ENCODE measurements at regions not wholly inside any gene's neighbourhood (a gene's known extent, or its start where the extent isn't known, plus 50 kb on each side); places are given as distances from the start of the nearest gene placed in this dataset.
"Not testable (repeated sequence)": the region's sequence is repeated elsewhere in the genome, so short reads cannot be mapped to it uniquely, and the experiment has no call there.

DNA sequence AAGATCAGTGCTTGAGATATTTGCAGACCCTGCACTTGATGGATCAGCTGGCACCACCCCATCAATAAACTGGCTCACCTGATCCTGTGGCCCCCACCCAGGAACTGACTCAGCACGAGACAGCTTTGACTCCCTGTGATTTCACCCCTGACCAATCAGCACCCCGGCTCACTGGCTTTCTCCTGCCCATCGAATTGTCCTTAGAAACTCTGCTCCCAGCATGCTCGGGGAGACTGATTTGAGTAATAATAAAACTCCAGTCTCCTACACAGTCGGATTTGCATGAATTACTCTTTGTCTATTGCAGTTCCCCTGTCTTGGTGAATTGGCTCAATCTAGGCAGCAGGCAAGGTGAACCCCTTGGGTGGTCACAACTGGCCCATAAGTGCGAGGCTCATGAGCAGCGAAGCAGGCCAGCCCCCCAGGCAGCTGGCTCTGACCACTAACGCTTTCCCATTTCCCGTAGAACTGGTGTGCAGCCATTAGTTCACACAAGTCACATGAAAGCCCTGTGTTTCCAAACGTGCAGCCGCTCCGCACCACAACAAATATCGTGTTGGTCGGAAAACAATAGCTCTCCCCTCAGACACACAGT is 79.6 kb downstream of the RSPH3 start:
- no peak for ATAC-seq
- intact Hi-C loops (cut with DNase I) = no loop called here

DNA sequence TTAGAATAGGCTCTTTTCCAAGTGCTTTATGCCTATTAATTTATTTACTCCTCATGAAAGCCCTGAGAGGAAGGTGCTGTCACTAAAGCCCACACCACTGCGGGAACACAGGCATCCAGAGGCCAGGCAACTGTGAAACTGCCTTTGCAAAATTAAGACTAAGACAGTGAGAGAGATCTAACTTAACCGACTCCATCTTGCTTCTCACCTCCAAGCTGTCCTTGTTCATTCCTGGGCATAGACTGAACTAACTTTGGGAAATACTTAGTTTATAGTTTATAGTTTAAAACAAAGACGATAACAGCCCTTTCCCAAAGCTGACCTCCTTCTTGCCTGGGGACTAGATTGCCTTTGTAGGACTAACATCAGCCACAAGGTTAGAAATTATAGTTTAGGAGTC is 80.1 kb downstream of the RSPH3 start:
- intact Hi-C loops (cut with DNase I) = no loop called here
- ATAC-seq (no peak), DNase-seq (ENCODE audit: low spot score) (no peak)

More for the DNA sequence above, 79.6 kb downstream of the RSPH3 start:
- DNase-seq (ENCODE audit: low spot score) = no peak

DNA sequence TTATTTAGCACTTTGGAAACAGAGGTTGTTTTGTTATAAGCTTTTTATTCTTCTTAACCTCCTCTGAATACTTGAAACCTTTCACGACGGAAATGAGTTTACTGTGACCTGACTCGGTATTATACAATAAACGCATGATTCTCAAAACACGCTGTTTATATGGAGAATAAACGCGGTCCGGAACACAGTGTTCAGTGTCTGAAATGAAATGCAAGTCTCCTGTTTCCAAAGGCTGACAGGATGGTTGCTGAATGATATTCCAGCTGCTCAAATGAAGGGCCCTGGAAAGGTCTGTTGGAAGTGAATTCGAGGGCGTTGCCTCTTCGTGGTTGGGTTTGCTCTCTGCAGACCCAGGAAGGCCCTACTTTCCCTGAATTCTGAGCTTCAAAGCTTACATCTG is 83.4 kb downstream of the RSPH3 start:
- ATAC-seq = peak; percentile 57
- DNase-seq (ENCODE audit: low spot score) = no peak
- intact Hi-C loops (cut with DNase I) = no loop called here

DNA sequence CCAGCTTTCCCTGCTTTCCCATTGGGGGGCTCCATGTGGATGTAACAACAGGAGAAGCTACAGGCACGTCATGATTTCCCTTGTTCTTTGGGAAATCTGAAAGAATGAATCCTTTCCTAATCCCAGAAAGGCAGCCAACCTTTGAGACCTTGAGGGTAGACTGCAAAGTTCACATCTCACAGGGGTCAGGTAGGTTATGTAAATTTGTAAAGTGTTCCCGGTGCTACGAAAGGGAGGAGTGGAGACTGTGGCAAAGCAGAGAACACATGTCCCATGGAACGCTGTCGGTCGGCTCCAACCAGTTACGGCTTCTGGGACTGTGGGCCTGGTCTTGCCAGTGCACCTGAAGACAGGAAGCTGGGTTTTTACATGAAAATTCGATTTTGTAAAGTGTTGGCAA is 85.1 kb downstream of the RSPH3 start:
- intact Hi-C loops (cut with DNase I) = no loop called here
- DNase-seq (ENCODE audit: low spot score) = no peak
- ATAC-seq = no peak

DNA sequence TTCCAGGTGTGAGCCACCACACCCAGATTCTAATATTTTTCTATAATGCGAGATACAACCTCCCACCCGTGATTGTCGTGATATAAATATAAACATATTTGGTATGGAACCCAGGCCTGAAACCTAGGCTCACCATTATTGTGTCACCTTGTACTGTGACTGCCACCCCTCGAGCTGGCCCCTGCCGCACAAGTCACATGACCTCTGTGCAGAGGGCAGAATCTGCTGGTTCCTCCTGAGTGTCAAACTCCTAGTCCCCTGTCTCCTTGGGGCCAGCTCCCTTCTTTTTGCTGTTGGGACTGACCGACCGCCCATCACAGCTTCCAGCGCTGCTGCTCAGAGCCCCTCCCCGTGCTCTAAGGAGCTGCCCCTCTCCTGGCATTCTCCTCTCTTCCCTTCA is 86.4 kb downstream of the RSPH3 start:
- DNase-seq (ENCODE audit: low spot score) = no peak
- intact Hi-C loops (cut with DNase I) = no loop called here
- no peak for ATAC-seq

DNA sequence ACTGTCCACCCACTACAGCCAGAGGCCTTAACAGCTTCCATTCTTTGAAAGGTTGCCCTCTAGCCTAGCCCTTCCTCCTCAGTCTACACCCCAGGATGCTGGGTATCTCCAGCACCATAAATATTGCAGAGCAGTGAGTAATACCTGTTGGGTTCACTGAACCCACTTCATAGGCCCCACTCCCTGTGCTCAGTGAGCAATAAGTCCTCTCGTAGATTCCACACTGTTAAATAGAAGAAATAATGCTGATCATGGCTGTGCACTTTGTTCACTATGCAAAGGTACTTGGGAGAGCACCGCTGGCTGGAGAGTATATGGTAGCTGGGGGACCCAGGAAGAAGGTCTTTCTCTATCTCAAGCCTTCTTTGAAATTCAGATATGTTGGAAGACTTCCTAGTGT is 87.3 kb downstream of the RSPH3 start:
- intact Hi-C loops (cut with DNase I) = no loop called here
- no peak for ATAC-seq
- DNase-seq (ENCODE audit: low spot score) = no peak

DNA sequence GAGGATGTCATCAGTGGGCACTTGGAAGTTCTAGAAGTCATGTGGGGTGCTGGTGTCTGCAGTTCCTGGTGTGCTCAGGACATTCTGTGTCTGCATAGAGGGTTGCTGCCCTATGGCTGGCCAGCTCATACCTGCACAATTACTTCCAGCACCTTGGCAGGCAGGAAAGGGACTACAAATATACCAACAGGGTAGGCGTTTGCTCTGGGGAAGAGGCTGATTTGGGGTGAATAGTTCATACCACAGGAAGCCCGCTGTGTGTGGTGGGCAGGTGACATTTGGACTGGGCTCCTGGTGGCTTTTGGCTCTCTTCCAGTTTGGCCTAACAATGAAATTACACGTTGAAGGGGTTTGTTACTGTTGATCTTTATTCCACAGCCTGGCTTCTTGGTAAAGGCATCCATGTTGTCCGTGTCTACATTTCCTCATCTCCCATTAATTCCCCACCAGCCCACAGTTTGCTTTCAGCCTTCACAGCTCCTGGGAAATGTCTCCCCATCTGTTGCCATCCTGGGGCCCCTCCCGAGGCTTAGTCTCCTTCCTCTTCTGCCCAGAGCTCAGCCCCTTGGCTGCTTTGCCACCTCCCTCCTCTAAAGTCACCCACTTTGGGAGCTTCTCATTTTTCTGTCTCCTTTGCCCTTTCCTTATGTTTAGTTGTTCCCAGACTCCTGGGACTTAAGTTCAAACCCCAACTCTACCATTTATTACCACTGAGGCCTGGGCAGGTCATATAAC is 88.1 kb downstream of the RSPH3 start:
- intact Hi-C loops (cut with DNase I) = no loop called here
- DNase-seq (ENCODE audit: low spot score) (no peak), ATAC-seq (no peak)

DNA sequence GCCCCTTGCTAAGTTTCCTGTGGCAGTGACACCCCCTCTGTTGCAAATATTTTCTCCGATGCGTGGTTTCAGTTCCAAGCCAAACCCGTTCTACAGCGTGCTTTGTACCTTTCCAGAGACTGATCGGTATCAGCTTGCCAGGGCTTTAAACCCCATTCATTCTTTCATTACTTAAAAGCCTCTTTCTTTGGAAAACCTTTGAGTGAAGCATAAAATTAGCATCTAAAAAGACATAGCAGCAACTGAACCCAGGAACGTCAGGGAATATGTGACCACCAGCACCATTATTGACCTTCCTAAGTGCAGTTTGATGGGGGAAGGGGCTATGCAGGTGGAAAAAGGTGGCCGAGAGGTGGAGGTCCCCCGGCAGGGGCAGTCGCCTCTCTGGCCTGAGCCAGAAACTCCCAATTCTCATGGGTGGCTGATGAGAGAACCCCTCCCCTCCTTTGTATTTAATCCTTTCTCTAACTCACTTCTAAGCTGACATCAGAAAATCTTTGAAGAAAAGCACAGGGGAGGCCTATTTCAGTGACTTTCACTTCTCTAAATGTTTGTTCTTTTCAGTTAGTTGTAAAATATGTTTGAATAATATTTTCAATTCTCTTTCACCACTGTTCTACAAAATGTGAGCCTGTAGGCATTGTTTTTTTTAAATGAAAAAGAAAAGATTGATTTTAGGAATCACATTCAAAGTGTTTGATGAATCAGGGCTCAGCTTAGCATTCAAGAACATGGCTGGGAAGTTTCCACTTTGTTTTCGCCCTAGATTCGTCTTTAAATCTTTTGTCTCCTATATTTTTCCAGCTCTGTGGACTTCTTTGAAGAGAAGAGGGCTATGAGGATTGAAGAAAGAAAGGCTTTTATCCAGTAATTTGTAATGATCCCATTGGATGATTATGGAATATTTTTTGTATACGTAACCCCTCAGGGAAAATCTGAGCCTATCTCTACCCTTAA is 89.2 kb downstream of the RSPH3 start:
- no peak for ATAC-seq
- intact Hi-C loops (cut with DNase I) = no loop called here
- no peak for DNase-seq (ENCODE audit: low spot score)

DNA sequence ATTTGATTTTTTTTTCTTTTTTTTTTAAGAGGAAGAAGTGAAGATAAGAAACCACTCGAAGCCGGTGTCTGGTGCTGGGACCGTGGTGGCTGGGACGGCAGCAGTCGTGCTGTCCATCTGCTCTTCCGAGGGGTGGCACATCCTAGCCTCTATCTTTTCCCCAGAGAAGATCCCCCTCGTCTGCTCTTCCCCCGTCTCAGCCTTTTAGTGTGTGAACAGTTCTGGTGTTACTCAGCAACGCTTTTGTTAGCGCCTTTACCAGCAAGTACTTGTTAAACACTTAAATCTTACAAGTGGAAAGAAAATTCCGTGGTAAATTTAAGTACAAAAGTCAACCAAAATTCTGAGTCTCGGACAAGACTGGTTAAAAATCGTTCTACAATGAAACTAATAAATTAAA is 90.1 kb downstream of the RSPH3 start:
- ATAC-seq (no peak), DNase-seq (ENCODE audit: low spot score) (no peak)
- intact Hi-C loops (cut with DNase I) = no loop called here

DNA sequence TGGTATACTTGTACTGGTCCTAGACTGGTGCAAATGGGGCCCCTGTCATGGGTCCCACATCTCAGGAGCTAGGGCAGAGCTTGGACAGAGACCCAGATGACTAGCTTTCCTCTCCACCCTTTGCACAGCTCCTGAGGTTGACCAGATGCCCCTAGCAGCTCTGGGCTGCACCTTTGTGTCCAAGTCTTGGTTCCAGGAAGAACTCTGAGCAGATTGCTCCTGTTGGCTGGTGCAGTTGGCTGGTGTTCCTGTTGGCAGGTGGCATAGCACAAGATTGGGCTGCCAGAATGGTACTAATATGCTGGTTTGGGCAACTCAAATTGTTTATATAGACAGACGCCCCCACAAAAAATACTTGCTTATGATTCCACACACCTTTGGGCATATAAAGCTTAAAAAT is 89.4 kb upstream of the EZR start:
- ATAC-seq = no peak
- intact Hi-C loops (cut with DNase I) = no loop called here

DNA sequence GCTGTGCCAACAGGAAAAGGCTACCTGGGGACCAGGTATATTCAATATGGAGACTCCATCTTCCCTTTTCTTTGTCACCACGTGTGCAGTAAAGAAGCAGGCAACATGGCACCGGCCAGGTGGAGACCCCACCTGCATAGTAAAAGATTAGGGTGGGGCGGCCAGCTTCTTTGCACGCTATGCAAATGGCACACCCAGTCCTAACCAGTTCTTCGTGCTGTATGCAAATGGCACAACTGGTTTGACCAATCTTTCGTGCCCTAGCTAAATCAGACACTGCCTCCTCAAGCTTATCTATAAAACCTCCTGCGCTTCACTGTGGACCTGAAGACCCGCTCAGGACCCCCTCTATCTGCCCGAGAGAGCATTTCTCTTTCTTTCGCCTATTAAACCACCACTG is 88.8 kb upstream of the EZR start:
- ATAC-seq = no peak
- DNase-seq (ENCODE audit: low spot score) = no peak
- intact Hi-C loops (cut with DNase I) = no loop called here

More for the DNA sequence above, 89.4 kb upstream of the EZR start:
- DNase-seq (ENCODE audit: low spot score) = no peak

DNA sequence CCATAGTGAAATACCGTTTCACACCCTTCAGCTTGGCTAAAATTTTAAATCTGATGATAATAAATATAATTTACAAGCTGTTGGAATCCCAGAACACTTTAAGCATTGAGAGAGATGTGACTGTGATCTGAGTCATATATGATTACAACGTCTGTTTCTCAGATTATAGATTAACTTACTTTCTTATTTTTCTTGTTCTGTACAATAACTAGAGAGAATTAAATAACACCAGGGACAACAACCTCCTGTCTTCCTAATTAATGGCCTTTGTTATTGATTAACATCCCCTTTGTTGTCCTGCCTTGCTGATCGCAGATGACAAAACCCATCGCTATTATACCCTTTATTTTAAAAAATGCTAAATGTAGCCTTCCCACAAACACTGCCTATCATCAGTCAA is 87.8 kb upstream of the EZR start:
- DNase-seq (ENCODE audit: low spot score) (no peak), ATAC-seq (no peak)
- intact Hi-C loops (cut with DNase I) = no loop called here

DNA sequence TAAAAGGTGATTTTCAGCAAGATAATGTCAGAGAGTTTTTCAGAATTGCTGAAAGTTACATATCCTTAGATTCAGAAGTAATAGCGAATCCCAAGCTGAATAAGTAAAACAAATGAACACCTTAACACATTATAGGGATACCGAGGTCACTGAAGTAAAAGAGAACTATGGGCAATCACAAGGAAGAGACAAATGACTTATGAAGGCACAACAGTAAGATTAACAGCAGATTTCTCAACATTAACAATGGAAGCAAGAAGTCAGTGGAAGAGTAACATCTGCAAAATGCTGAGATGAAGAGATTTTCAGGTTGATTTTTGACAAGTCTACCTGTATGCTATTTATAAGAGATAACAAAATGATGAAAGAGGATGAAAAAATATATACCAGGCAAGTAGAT is 86.1 kb upstream of the EZR start:
- ATAC-seq (no peak), DNase-seq (ENCODE audit: low spot score) (no peak)
- intact Hi-C loops (cut with DNase I) = no loop called here

DNA sequence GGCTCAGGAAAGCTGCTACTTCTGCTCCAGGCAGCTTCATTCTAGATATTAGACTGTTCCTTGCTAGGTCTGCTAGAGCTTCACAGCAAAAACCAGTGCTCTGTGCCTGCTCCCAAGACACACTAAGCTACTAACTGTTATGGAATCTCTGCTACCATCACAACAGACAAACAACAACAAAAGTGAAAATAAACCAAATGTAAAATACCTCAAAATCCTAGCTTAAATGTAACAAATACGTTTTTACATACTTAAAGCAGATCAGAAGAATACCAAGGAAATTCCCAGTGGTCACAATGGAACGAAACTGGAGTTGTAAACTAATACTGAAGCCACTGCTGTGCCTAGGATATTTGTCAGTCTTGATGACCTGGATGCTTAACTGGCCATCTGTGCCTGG is 84.6 kb upstream of the EZR start:
- no peak for ATAC-seq
- DNase-seq (ENCODE audit: low spot score) = no peak
- intact Hi-C loops (cut with DNase I) = no loop called here

DNA sequence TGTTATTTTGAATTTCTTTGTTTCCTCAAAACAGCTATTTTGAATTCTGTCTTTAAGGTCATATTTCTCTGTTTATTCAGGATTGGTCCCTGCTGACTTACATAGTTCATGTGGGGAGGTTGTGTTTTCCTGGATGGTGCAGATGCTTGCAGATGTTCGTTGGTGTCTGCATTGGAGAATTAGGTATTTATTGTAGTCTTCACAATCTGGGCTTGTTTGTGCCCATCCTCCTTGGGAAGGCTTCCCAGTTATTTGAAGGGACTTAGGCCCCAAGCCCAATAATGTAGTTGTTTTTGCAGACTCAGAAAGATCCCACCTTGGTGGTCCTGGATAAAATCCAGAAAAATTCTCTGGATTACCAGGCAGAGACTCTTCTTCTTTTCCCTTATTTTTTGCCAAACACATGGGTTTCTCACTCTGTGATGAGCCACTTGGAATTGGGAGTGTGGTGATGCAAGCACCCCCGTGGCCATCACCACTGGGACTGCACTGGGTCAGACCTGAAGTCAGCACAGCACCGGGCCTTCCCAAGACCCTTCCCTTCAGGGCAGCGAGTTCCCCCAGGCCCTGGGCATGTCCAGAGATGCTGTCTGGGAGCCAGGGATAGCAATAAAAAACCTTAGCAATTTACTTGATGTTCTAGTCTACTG is 81.6 kb upstream of the EZR start:
- intact Hi-C loops (cut with DNase I) = no loop called here
- DNase-seq (ENCODE audit: low spot score) (no peak), ATAC-seq (peak; percentile 92)

DNA sequence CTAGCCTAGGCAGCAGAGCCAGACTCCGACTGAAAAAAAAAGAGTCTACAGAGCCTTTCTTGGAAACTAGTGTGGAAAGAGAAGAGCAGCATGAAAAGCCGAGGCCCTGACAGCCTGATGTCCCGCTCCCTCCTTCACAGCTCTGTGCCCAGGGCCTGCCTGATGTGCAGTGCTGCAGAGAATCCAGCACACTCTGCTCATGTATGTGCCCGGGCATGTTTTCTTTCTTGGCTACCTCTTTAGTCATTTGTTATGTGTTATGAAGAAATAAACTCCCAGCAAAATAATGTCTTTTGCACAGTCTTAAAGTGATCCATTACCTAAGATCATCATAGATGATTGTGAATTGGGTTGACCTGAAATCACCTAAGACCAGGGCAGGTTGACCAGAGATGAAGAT is 78.1 kb upstream of the EZR start:
- intact Hi-C loops (cut with DNase I) = no loop called here
- DNase-seq (ENCODE audit: low spot score) (no peak), ATAC-seq (no peak)

DNA sequence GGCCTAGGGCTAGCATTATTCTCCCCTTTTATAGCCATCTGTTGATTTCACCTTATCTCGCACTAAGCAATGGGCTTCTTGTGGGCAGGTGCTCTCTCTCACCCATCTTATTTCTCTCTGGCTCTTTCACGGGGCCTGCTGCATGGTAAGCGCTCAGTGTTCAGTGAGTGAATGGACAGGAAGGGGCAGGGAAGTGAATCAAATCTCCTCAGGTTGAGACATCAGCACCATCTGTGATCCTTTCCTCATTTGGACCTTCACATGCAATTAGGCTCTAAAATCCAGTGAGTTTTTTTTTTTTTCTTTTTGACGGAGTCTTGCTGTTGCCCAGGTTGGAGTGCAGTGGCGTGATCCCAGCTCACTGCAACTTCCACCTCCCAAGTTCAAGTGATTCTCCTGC is 76.5 kb upstream of the EZR start:
- no peak for ATAC-seq

DNA sequence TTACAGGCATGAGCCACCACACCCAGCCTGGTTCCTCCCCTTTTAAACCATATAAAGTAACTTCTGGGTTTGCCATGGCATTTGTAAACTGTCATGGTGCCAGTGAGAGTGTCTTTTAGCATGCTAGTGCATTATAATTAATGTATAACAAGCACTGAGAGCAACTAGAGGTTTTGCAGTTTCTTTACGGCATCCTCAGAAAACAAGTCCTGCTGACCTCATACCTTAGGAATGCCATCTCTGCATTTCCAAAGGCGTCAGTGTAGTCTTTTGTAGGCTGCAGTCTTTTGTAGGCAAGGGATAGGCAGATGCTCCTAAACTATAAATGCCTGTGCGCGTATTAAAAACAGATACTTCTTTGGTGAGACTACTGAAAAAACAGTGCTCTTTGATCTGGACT is 75.0 kb upstream of the EZR start:
- DNase-seq (ENCODE audit: low spot score) = no peak
- ATAC-seq = no peak
- intact Hi-C loops (cut with DNase I) = no loop called here

More for the DNA sequence above, 76.5 kb upstream of the EZR start:
- intact Hi-C loops (cut with DNase I) = no loop called here
- no peak for DNase-seq (ENCODE audit: low spot score)

DNA sequence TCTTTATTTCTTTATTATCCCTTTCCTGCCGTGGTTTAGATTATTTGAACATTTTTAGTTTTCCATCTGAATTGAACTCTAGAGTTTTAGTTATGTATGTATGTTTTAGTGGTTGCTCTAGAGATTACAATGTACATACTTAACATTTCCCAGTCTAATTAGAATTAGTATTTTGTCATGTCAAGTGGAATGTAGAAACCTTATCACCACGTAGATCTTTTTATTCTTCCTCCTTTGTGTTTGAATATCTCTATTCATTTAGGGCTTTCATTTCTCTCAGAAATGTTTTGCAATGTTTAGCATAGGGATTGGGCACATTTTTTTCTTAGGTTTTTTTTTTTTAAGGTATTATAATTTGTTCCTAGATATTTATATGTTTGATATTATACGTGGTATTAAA is 73.1 kb upstream of the EZR start:
- DNase-seq (ENCODE audit: low spot score) (no peak), ATAC-seq (no peak)
- intact Hi-C loops (cut with DNase I) = no loop called here

DNA sequence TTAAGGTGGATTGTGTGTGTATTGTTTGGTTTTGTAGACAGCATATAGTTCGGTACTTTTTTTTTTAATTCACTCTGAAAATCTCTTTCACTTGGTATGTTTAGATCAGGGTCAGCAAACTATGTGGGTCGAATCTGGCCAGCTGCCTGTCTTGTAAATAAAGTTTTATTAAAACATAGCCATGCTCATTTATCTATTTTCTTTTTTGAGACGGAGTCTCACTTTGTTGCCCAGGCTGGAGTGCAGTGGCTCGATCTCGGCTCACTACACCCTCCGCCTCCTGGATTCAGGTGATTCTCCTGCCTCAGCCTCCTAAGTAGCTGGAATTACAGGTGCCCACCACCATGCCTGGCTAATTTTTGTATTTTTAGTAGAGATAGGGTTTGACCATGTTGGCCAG is 72.4 kb upstream of the EZR start:
- intact Hi-C loops (cut with DNase I); ATAC-seq: not testable (repeated sequence)

More for the DNA sequence above, 72.4 kb upstream of the EZR start:
- DNase-seq (ENCODE audit: low spot score) = not testable (repeated sequence)
